GM21619 (cell line): ENCODE measurements at regions not wholly inside any gene's neighbourhood (a gene's known extent, or its start where the extent isn't known, plus 50 kb on each side); places are given as distances from the start of the nearest gene placed in this dataset.

Experiments
- ATAC-seq: cut with Tn5 transposase; IDR thresholded peaks from one replicate; pipeline ENCODE4 v1.9.1; 2021; ENCODE audit not compliant: unreplicated experiment

DNA sequence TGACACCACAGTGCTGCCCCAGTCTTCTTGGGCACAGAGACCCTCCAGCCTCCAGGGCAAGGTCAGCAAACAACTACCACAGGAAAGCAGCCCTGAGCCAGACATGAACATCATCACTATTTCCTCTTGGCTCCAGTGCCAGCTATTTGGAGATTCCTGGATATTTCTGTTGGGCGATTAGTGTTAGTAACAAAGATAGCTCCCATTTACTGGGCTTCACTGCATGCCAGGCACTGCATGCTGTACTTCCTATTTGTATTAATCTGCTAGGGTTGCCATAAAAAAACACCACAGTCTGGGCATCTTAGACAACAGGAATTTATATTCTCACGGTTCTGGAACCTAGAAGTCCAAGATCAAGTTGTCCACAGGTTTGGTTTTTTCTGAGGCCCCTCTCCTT, 255.1 kb upstream of the STT3B start:
- ATAC-seq, result no peak

DNA sequence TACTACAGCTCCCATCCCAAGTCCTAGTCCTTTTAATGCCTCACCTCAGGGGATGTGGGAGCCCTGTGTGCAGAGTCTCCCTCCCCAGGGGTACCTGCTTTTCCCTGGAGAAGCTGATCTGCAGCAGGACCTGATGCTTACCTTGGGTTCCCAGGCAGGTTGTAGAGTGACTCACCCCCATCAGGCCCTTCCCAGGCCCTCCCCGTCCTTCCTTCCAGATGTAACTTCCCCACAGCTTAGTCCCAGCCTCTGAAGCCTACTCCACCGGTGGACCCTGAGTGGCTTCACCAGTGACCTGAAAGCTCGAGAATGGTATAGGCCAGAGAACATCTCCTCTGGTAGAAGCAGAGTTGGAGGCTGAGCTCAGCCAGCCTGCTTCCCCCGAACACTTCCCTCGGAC, 254.2 kb upstream of the STT3B start:
- no peak for ATAC-seq

DNA sequence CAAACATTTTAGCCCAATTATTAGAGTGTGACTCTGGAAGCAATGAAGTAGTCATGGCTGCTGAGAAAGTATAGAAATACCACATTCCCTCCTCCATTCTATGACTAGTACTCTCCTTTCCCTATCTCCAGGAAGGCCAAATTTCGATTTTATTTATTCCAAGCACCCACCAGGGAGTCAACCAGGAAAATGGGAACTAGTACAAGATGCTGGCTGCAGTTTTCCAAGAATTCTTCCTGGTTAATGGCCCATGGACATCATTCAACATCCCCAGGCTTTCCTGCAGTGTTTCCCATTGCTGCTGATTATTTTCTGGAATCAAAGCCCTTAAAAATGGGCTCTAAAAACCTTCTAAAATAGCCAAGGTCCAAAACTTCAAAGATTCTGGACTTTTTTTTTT, 247.9 kb upstream of the STT3B start:
- no peak for ATAC-seq

DNA sequence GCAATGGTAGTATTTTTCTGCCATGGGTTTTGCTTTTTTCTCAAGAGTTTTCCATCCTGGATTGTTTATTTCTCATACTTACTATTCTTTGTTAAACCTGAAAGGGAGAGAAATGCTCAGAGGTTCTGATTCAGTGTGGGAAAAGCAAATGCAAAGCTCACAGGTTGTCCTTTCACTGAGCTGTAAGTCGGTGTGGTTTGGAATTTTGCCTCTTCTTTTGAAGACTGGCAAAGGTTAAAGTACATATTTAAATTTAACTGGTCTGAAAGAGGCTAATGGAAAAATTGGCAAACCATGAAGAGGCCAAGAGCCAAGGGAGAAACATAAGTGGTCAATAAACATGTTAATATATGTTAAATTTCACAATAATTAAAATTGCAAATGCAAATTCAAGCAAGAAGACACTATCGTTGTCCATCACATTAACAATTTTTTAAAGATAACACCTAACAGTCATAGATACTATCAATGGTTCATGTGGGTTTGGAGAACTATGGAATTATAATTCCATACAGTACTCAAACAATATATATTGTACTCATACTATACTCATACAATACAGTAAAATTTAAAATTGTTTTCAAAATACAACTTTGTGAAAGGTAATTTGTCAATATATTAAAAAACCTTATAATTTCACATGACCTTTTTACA, 246.8 kb upstream of the STT3B start:
- ATAC-seq, result no peak

DNA sequence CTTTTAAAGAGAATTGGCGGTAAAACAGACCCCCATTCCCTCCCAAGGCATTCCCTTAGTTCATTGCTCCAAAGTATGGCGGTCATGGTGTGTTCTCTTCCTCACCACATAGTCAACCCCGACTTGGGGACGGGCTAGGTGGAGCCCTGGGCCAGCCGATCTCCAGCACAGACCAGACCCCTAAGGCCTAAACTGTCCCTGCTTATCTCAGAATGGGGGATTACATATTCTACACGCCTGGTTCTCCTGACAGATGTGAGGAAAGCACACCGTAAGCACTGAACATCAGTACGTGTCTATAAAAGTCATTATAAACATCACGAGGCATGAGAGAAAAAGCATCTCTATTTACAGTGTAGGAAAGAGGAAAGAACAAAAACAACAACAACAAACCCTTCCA, 244.5 kb upstream of the STT3B start:
- ATAC-seq, result no peak

DNA sequence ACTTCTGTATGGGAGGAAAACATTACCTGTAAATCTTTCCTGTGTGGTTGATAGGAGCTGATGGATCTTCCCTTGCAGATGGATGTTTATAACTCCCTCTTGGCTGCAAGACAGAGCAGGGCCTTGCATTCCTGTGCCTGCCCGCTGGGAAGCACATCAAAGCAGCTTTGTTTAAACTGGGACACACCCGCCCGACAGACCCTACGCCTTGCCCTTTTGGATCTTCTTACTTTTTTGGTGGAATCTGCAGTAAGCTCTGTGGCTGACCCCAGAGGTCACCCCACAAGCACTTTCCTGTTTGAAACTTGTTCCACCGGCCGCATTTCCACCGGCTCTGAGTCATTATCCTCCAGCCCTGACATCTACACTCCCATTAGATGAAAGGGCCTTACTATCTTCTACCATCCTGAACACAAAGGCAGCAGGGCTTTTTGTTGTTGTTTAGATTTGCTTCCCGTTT, 244.1 kb upstream of the STT3B start:
- ATAC-seq, result no peak

DNA sequence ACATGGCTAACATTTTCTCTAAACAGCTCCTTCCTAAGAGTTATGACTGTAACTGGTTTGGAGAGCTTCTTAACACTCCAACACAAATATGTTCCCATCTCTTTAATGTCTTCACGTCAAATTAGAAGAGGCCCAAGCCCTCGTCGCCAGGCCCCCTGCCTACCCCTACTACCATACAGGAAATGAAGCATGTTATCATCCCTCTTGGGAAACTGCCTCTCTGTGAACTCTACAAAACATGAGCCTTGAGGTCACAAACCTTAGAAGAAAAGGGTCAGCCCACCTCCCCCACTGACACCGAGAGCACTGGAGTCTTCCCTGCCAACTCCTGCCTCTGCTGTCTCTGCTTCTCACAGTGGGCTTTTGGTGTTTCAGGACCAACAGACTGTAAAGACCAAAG, 243.1 kb upstream of the STT3B start:
- no peak for ATAC-seq

DNA sequence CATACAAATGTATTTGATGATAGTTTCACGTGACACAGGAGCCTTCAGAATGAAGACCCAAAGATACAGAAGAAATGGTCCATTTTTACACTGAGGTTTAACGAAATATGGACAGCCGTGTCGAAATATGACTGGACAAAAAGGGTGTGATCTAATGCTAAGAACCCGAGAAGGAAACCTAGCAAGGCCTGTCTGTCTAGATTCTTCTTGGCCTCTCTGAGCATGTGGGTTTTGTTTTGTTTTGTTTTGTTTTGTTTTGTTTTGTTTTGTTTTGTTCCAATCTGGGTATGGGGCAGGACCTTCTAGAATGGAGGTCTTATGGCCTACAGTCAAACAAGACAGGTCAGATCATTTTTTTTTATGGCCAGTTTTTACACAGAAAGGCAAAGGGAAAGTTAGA, 242.7 kb upstream of the STT3B start:
- no peak for ATAC-seq

DNA sequence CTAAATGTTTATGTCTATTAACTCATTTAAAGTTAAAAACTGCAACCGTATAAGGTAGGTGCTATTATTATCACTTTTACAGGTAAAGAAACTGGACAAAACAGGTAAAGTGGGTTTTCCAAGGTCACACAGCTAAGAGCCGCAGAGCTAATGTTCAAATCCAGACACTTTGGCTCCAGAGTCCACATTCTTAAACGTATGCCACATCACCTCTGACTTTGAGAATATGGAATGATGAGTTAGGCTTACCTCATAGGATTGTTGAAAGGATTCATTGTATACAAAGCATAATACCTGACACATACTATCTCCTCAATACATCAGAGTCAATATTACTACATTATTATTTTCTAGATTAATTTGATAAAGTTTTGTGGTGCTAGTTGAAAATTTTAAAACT, 240.9 kb upstream of the STT3B start:
- ATAC-seq, result no peak

DNA sequence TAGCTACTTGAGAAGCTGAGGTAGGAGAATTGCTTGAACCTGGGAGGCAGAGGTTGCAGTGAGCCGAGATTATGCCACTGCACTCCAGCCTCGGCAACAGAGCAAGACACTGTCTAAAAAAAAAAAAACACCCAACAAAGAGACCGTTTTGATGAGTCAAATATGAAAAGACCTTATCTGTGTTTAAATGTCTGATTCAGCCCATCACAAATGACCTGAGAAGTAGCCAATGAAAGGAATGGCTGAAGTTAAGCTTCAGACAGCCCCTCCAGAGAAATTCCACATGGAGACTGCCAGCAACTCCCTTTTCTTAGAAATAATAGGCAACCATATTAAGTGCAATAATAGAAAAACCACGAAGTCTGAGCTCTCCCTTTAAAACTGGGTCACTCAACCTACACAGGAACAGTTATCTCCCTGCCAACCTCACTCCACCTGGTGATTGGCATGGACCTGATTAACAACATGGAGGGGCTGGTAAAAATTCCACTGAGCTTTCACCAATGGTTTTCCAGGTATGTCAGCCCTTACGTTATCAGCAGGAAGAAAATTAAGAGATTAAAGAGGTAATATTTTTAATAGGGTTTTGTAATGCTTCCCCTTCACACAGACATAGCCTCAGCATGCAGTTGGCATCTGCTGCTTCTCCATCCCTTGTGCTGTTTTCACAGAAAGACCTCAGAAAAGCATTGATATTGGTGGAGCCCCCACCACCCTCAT, 238.1 kb upstream of the STT3B start:
- ATAC-seq, result no peak

DNA sequence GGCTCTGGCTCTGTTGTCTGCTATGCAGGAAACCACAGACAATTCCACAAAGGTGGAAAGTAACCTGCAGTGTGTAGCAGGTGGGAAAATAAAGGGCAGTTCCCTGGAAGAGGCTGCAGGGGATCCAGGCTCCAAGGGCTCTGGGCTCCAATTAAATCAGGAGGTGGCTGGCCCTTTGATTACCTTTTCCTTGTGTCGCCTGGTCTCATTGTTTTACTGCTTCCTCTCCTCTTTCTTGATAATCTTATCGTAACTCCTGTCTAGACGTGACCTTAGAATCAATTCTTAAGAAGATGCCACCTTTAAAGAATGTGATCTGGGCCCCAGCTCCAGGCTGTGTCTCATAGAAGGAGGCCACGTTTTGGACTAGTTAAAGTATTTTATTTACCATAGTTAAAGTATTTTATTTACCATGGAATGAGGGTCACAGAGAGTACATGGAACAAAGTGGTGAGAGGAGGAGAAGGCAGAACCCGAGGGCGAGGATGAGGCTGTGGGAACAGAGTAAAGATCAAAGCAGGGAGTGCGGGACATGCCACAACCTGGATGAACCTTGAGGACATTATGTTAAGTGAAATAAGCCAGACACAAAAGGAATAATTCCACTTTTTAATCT, 237.5 kb upstream of the STT3B start:
- ATAC-seq, result no peak

DNA sequence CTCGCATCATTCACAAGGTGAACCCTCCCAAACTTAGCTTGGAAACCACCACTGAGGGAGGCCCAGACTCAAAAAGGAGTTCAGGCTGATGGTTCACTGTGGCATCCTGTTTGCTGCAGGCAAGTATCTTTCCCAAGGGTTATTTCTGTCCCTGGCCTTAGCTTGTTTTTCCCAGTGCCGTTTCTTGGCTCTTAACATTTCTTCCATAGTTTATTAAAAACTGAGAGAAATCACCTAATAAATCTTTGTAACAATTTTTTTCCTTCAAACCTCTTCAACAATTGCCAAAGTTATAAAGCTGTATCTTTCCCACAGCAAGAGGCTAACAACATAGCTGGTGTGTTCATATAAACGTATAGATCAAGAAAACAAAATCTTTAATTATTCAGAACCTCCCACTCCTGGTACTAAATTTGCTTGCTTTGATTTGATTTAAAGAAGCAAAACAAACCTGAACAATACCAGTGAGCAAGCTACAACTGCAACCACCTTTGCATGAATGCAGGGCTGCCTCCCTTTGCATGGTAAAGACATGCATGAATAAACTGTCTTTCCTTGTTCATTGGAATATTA, 234.9 kb upstream of the STT3B start:
- no peak for ATAC-seq

DNA sequence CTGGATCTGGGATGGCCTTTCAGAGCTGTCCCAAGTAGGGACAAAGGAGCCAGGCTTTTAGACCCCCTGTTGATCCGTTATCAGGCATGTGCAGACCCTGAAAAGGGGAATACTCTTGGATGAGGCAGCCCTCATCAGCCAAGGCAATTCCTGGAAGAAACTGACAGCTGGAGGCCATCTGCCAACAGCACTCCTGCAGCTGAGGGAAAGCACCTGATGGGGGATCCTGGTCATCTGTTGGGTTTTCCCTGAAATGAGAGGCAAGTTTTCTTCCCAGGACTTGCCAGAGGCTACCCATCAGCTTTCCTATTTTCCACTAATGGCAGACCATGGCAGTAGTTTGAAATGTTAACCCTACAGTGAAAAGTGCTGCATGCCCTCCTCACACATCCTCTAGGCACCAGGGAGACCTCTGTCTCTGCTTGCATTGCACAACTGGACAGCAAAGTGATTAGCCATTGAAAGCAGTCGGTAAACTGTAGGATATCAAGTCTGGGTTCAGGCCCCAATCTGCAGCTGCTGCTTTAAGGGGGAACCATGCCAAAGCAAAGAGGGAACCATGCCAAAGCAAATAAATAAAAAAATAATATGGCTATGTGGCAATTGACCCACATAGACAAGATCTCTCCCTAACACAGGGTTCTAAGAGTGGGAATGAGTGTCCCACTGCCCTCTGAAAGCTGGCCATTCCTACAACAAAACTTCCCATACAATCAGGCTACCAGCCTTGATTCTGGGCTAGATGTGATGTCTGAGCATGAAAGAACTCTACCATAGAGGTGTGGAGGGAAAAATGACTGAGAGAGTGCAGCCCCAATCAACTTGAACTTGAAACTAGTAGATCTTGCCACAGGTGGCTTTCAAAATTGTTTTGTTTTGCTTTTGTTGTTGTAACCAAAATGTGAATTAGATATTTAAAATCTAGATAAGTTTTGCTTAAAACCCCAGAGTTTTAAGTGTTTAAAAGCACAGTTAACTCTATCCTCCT, 232.0 kb upstream of the STT3B start:
- no peak for ATAC-seq

DNA sequence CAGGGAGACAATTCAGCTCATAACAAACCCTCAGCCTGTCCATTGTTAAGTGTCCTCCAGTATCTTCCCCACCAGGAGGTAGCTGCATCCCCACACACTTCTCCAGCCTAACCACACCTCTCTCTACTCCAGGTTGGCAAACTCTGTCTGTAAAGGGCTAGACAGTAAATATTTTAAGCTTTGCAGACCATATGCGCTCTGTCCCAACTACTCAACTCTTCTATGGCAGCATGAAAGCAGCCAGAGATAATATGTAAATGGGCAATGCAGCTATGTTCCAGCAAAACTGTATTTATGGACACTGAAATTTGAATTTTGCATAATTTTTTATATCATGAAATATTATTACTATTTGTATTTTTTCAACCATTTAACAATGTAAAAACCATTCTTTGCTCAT, 230.4 kb upstream of the STT3B start:
- no peak for ATAC-seq

DNA sequence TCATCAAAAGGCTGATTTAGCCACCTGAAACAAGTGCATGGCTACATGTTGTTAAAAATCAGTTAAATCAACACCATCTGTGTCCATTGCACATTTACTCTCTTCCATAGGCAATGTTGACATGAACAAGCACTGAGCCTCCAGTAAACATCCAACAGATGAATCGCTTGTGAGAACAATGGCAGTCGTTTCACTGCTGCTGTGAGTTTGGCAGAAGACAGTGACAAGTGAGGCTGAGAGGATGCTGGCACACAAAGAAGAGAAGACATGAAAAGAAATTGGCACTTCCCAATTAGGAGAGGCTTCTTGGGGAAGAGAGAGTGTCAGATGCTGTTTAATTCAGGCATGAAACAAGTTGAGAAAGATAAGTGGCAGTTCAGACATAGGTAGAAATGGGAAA, 227.4 kb upstream of the STT3B start:
- ATAC-seq, result no peak

DNA sequence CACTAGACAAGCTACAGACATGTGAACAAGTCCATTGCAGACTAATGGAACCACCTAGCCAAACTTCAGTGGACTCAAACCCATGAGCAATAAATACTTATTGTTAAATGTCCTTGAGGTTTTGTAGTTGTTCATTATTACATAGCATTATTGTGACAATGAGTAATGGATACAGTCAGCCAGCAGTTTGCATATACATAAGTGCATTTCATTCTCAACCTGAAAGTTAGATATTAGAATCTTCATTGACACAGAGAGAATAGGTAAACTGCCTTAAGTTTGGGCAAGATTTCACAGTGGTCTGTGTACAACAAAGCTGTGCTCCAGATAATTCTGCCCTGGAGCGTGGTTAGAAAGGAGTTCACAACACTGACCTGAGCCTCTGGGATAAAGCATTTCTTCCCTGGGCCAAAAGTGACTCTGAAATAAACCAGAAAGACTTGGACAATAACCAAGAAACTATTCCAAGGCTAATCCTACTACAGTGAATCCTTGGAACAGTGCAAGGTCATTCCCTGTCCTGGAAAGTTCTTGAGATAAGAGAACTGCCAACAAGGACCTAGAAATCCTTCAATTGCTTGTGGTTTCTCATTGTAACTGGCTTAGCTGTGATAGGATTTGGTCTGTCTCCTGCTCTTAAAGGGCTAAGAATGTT, 225.5 kb upstream of the STT3B start:
- no peak for ATAC-seq

DNA sequence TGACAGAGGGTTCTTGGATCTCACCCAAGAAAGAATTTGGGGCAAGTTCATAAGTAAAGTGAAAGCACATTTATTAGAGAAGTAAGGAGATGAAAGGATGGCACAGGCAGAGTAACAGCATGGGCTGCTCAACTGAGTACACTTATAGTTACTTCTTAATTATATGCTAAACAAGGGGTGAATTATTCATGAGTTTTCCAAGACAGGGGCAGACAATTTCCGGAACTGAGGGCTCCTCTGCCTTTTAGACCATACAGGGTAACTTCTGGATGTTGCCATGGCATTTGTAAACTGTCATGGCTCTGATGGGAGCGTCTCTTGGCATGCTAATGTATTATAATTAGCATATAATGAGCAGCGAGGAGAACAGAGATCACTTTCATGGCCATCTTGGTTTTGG, 221.2 kb upstream of the STT3B start:
- no peak for ATAC-seq

DNA sequence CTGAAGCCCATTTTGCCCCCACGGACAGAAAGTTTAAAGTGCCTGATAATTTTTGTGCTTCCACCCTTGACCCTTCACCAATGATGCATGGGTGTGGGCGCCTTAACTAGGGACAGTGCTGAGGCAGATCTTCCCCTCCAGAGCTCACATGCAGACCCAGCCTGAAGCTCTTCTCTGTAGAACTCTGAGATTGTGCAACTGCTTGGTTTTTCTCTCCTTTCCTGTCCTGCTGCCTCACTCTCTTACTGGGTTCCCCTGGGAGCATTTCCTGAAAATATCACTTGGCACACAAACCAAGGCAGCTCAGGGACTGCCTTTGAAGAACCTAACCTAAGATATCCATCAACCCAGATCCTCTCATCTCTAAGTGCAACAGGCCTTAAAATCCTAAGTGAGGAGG, 220.3 kb upstream of the STT3B start:
- no peak for ATAC-seq

DNA sequence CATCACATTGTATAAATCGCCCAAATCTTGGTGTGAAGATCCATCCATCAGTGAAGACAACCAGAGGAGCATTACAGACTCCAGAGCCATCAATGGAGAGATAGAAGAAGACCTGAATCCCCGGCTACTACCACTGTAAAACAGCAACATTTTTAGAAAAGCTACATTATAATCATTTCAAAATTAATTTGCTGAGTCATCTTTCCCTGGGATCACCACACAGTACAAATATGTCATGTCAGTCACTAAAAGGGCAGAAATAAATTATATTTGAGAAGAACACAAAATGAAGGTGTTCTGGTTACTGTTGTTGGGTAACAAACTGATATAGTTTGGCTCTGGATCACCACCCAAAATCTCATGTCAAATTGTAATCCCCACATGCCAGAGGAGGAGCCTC, 218.5 kb upstream of the STT3B start:
- no peak for ATAC-seq

DNA sequence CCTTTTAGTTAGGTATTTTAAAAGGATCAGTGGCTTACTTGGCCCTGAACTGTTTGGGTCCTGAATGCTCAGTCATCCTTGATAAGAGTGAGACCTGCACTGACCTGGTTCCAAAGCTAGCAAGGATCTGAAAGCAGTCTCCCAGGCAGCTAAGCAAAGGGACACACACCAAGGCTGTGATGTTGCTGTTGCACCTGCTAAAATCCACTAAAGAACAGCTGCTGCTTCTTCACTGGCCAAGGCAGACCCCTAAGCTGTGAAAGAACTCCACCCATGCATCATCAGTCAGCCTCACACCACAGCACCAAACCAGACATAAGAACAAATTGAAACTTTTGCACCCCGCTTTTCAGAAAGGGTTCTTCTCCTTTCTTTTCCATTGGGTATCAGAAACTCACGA, 213.4 kb upstream of the STT3B start:
- no peak for ATAC-seq
